ENCODE measurements at regions not wholly inside any gene's neighbourhood (a gene's known extent, or its start where the extent isn't known, plus 50 kb on each side); places are given as distances from the start of the nearest gene placed in this dataset.

DNA sequence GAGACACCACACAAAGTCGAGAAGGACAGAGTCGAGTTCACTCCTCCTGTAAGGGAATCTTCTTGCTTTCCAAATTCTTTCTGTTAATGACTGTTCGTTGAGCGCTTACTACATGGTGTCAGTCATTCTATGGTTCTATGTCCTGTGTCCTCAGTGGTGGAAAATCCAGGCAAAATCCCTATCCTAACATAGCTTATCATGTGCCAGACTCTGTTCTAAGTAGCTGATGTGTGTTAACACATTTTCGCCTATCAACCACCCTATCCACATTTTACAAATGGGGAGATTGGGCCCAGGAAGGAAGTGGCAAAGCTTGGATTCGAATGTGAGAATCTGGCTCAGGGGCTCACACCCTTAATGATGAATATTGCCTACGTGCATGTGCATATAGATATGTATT, 280.1 kb downstream of the GATA3 start:
- no peak overlapping the region for H3K9ac ChIP-seq
- H3K27me3 Mint-ChIP-seq (ENCODE audit: insufficient read depth, low read depth) = peaks cover 17% of the 10 kb centered on the region

DNA sequence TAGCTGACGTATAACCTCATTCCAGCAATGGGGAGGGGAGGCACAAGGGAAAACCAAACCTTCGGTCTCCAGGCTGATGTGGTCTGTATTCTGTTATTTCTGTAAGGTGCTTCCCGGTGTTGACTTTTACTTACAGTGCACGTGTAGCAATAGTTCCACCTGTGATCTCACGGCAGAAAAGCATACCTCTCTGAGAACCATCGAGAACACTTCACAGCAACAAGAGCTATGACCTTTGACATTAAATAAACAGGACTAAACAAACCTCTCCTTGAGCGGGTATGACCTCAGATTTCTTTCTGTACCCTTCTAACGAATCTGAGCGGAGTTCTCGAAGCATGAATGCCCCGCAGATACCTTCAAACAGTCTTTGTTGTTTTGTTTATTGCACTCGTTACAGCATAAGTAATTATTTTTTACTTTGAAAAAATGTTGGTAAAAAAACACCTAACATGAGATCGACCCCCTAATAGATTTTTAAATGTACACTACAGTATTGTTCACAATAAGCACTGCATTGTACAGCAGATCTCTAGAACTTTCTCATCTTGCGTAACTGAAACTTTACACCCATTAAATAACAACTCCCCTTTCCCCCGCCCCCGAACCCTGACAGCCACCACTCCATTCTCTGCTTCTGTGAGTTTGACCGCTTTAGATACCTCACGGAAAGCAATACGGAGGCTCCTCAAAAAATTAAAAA, 282.3 kb downstream of the GATA3 start:
- Histone ChIP-seq H3F3A (ENCODE audit: low read depth) (no peaks in the 10 kb centered on the region), H3K79me2 (ENCODE audit: low read depth) (no peaks in the 10 kb centered on the region), H3K4me1 (peaks cover 4% of the 10 kb centered on the region), H3K27ac (no peak overlapping the region), H3K27me3 (peaks cover 19% of the 10 kb centered on the region), H3K9me3 (ENCODE audit: low read depth) (no peaks in the 10 kb centered on the region), H3K36me3 (no peaks in the 10 kb centered on the region), H3K9ac (no peak overlapping the region), H4K20me1 (ENCODE audit: low read depth) (no peaks in the 10 kb centered on the region), H2AFZ (replicated peaks) (no peak overlapping the region), H3K4me2 (no peak overlapping the region), H3K4me3 (no peak overlapping the region)
- Mint-ChIP-seq H3K4me1 (peaks cover 4% of the 10 kb centered on the region), H3K9me3 (no peaks in the 10 kb centered on the region), H3K36me3 (no peaks in the 10 kb centered on the region), H3K27ac (no peak overlapping the region), H3K27me3 (ENCODE audit: insufficient read depth, low read depth) (peaks cover 15% of the 10 kb centered on the region), H3K4me3 (no peak overlapping the region)
- no peak for DNase-seq (ENCODE audit: low spot score)
- TF ChIP-seq, protein P1, sequence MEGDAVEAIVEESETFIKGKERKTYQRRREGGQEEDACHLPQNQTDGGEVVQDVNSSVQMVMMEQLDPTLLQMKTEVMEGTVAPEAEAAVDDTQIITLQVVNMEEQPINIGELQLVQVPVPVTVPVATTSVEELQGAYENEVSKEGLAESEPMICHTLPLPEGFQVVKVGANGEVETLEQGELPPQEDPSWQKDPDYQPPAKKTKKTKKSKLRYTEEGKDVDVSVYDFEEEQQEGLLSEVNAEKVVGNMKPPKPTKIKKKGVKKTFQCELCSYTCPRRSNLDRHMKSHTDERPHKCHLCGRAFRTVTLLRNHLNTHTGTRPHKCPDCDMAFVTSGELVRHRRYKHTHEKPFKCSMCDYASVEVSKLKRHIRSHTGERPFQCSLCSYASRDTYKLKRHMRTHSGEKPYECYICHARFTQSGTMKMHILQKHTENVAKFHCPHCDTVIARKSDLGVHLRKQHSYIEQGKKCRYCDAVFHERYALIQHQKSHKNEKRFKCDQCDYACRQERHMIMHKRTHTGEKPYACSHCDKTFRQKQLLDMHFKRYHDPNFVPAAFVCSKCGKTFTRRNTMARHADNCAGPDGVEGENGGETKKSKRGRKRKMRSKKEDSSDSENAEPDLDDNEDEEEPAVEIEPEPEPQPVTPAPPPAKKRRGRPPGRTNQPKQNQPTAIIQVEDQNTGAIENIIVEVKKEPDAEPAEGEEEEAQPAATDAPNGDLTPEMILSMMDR (IDR thresholded peaks at IDR 0.05) = no peak
- TF ChIP-seq EZH2 (IDR thresholded peaks at IDR 0.05) (no peak), EZH2phosphoT487 (IDR thresholded peaks at IDR 0.05) (no peak)

More for the DNA sequence above, 280.1 kb downstream of the GATA3 start:
- no peaks in the 10 kb centered on the region for H4K20me1 ChIP-seq (ENCODE audit: low read depth)
- TF ChIP-seq EZH2phosphoT487 (IDR thresholded peaks at IDR 0.05) = no peak
- TF ChIP-seq, protein P1 (IDR thresholded peaks at IDR 0.05) = no peak
- no peak for TF ChIP-seq EZH2 (IDR thresholded peaks at IDR 0.05)
- no peaks in the 10 kb centered on the region for H3K36me3 ChIP-seq
- no peaks in the 10 kb centered on the region for H3F3A ChIP-seq (ENCODE audit: low read depth)
- no peaks in the 10 kb centered on the region for H3K9me3 Mint-ChIP-seq
- DNase-seq (ENCODE audit: low spot score) = no peak
- peaks cover 4% of the 10 kb centered on the region for H3K4me1 ChIP-seq
- no peak overlapping the region for H2AFZ ChIP-seq (replicated peaks)
- no peaks in the 10 kb centered on the region for H3K36me3 Mint-ChIP-seq
- peaks cover 5% of the 10 kb centered on the region for H3K4me1 Mint-ChIP-seq
- H3K27ac Mint-ChIP-seq = no peak overlapping the region
- H3K4me3 Mint-ChIP-seq = no peak overlapping the region
- no peaks in the 10 kb centered on the region for H3K79me2 ChIP-seq (ENCODE audit: low read depth)
- H3K27ac ChIP-seq = no peak overlapping the region
- H3K4me2 ChIP-seq = no peak overlapping the region
- H3K9me3 ChIP-seq (ENCODE audit: low read depth) = no peaks in the 10 kb centered on the region
- peaks cover 41% of the 10 kb centered on the region for H3K27me3 ChIP-seq
- H3K4me3 ChIP-seq = no peak overlapping the region

DNA sequence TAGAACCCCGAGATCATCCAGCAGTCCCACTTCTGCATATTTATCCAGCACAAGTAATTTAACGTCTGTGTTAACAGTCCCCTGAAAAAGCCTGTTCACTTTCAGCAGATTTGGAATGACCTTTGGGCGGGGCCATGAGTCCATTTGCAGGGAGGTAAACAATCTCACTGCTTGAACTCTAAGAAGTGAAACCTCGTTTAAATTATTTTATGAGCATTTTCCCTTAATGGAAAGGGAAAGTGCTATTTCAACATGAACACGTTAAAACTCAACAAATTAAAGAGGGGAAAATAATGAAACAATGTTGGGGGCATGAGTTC, 282.8 kb downstream of the GATA3 start:
- H3K9me3 ChIP-seq (ENCODE audit: low read depth) = no peaks in the 10 kb centered on the region
- H4K20me1 ChIP-seq (ENCODE audit: low read depth) = no peaks in the 10 kb centered on the region
- Mint-ChIP-seq H3K27me3 (ENCODE audit: insufficient read depth, low read depth) (peaks cover 15% of the 10 kb centered on the region), H3K4me3 (no peak overlapping the region), H3K9me3 (no peaks in the 10 kb centered on the region), H3K27ac (no peak overlapping the region), H3K4me1 (no peaks in the 10 kb centered on the region), H3K36me3 (no peaks in the 10 kb centered on the region)
- peaks cover 4% of the 10 kb centered on the region for H3K4me1 ChIP-seq
- no peak overlapping the region for H2AFZ ChIP-seq (replicated peaks)
- H3K9ac ChIP-seq = no peak overlapping the region
- H3K36me3 ChIP-seq = no peaks in the 10 kb centered on the region
- no peak overlapping the region for H3K27ac ChIP-seq
- no peaks in the 10 kb centered on the region for H3K79me2 ChIP-seq (ENCODE audit: low read depth)
- DNase-seq (ENCODE audit: low spot score) = no peak
- TF ChIP-seq EZH2 (IDR thresholded peaks at IDR 0.05) (no peak), EZH2phosphoT487 (IDR thresholded peaks at IDR 0.05) (no peak)
- TF ChIP-seq, protein P1 (IDR thresholded peaks at IDR 0.05) = no peak
- H3K27me3 ChIP-seq = peaks cover 14% of the 10 kb centered on the region
- H3F3A ChIP-seq (ENCODE audit: low read depth) = no peaks in the 10 kb centered on the region
- H3K4me2 ChIP-seq = no peak overlapping the region
- H3K4me3 ChIP-seq = no peak overlapping the region

Measured in neural progenitor cell (in vitro differentiated cells).